Mesodermal cell (in vitro differentiated cells): ENCODE measurements at regions not wholly inside any gene's neighbourhood (a gene's known extent, or its start where the extent isn't known, plus 50 kb on each side); places are given as distances from the start of the nearest gene placed in this dataset.

Source experiments
- H3K27ac ChIP-seq: 2 replicates; pipeline ENCODE4 v1.7.0; 2013; ENCODE audit warnings: mild to moderate bottlenecking, low read depth, low read length, moderate library complexity; ENCODE audit not compliant: severe bottlenecking
- H3K36me3 ChIP-seq: 2 replicates; pipeline ENCODE4 v1.7.1; 2013; ENCODE audit warnings: mild to moderate bottlenecking, low read length, moderate library complexity; ENCODE audit not compliant: control insufficient read depth, insufficient read depth
- H3K4me1 ChIP-seq: one replicate; pipeline ENCODE4 v1.7.1; 2013; ENCODE audit warnings: mild to moderate bottlenecking, low read length; ENCODE audit not compliant: insufficient read depth, control insufficient read depth, poor library complexity, severe bottlenecking
- H3K4me3 ChIP-seq: 2 replicates; pipeline ENCODE4 v1.7.0; 2013; ENCODE audit warnings: low read length, control low read depth, mild to moderate bottlenecking; ENCODE audit not compliant: insufficient read depth, poor library complexity, severe bottlenecking; ENCODE audit errors: extremely low read depth
- H3K9me3 ChIP-seq: 2 replicates; pipeline ENCODE4 v1.7.1; 2013; ENCODE audit warnings: mild to moderate bottlenecking, low read length, moderate library complexity; ENCODE audit not compliant: control insufficient read depth
- WGBS, 2 experiments: methylation state at CpG; one replicate each; pipeline ENCODE4 v1.1.5; 2013; ENCODE audit warnings: missing lambda C conversion rate in 2 of 2; ENCODE audit not compliant: insufficient coverage in 2 of 2; 5-methylcytosine and 5-hydroxymethylcytosine counted together

- no peaks in the 10 kb centered on the region for H3K9me3 ChIP-seq
- no peak overlapping the region for H3K4me3 ChIP-seq
- H3K36me3 ChIP-seq: no peaks in the 10 kb centered on the region
- no peaks in the 10 kb centered on the region for H3K4me1 ChIP-seq
- no peak overlapping the region for H3K27ac ChIP-seq
- 79 to 81% methylated on average over 19 to 21 of the region's 24 CpGs for WGBS, 2 experiments
These were observed 155.0 kb upstream of the C14orf180 start for GRCh38 chr14:104424406-104425072.

- H3K27ac ChIP-seq: no peak overlapping the region
- H3K9me3 ChIP-seq: no peaks in the 10 kb centered on the region
- H3K36me3 ChIP-seq: no peaks in the 10 kb centered on the region
- 84% methylated on average over 13 to 14 of the region's 16 CpGs for WGBS, 2 experiments
- no peaks in the 10 kb centered on the region for H3K4me1 ChIP-seq
- no peak overlapping the region for H3K4me3 ChIP-seq
These were observed 154.3 kb upstream of the C14orf180 start for GRCh38 chr14:104425171-104425681.

- H3K27ac ChIP-seq: no peak overlapping the region
These were observed 153.6 kb upstream of the C14orf180 start for GRCh38 chr14:104425763-104426646.

GRCh38 chr14:104427131-104427851, 152.3 kb upstream of the C14orf180 start:
- WGBS, 2 experiments: 91 to 94% methylated on average over 18 to 20 of the region's 21 CpGs
- H3K4me3 ChIP-seq: no peak overlapping the region
- no peak overlapping the region for H3K27ac ChIP-seq
- no peaks in the 10 kb centered on the region for H3K9me3 ChIP-seq
- no peaks in the 10 kb centered on the region for H3K4me1 ChIP-seq
- H3K36me3 ChIP-seq: no peaks in the 10 kb centered on the region

More at GRCh38 chr14:104425763-104426646, 153.6 kb upstream of the C14orf180 start:
- H3K36me3 ChIP-seq: no peaks in the 10 kb centered on the region
- no peak overlapping the region for H3K4me3 ChIP-seq
- H3K4me1 ChIP-seq: no peaks in the 10 kb centered on the region
- 87% methylated on average over 18 of the region's 20 CpGs for WGBS, 2 experiments
- H3K9me3 ChIP-seq: no peaks in the 10 kb centered on the region

GRCh38 chr14:104428333-104428851, 151.2 kb upstream of the C14orf180 start:
- WGBS, 2 experiments: 70 to 84% methylated on average over 8 to 9 of the region's 14 CpGs
- Histone ChIP-seq H3K36me3 (no peaks in the 10 kb centered on the region), H3K27ac (no peak overlapping the region), H3K9me3 (no peaks in the 10 kb centered on the region), H3K4me3 (no peak overlapping the region), H3K4me1 (no peaks in the 10 kb centered on the region)

- 90% methylated on average over 8 of the region's 9 CpGs for WGBS, 2 experiments
- Histone ChIP-seq H3K4me3 (no peak overlapping the region), H3K27ac (no peak overlapping the region), H3K9me3 (no peaks in the 10 kb centered on the region), H3K4me1 (no peaks in the 10 kb centered on the region), H3K36me3 (no peaks in the 10 kb centered on the region)
These were observed 150.7 kb upstream of the C14orf180 start for GRCh38 chr14:104428860-104429259.

- Histone ChIP-seq H3K4me1 (no peaks in the 10 kb centered on the region), H3K9me3 (no peaks in the 10 kb centered on the region), H3K4me3 (no peak overlapping the region), H3K36me3 (no peaks in the 10 kb centered on the region), H3K27ac (no peak overlapping the region)
- 87 to 90% methylated on average over 27 to 28 of the region's 30 CpGs for WGBS, 2 experiments
These were observed 150.2 kb upstream of the C14orf180 start for GRCh38 chr14:104429291-104429861.

- Histone ChIP-seq H3K9me3 (no peaks in the 10 kb centered on the region), H3K27ac (no peak overlapping the region), H3K4me1 (peaks cover 4% of the 10 kb centered on the region), H3K4me3 (no peak overlapping the region), H3K36me3 (no peaks in the 10 kb centered on the region)
- WGBS, 2 experiments: 87 to 90% methylated on average over 14 to 15 of the region's 15 CpGs
These were observed 148.1 kb upstream of the C14orf180 start for GRCh38 chr14:104431351-104431928.

GRCh38 chr14:104431929-104432541, 147.5 kb upstream of the C14orf180 start:
- H3K36me3 ChIP-seq: no peaks in the 10 kb centered on the region
- H3K4me1 ChIP-seq: peaks cover 8% of the 10 kb centered on the region
- no peak overlapping the region for H3K4me3 ChIP-seq
- H3K27ac ChIP-seq: no peak overlapping the region
- no peaks in the 10 kb centered on the region for H3K9me3 ChIP-seq
- WGBS, 2 experiments: 83 to 86% methylated on average over 7 to 10 of the region's 11 CpGs
